Skeletal muscle satellite cell (primary cell): ENCODE measurements at regions not wholly inside any gene's neighbourhood (a gene's known extent, or its start where the extent isn't known, plus 50 kb on each side); places are given as distances from the start of the nearest gene placed in this dataset. TPM values are rescaled to one million over a fixed set of nuclear protein-coding genes. Genes with fewer than 3 reads are reported as not detected.

Source experiments
- small RNA-seq: library from RNA; depleted of rRNA; stranded (forward); fragments of <200 nt; gene quantifications from one replicate; pipeline ENCODE3, GENCODE V24; 2012

Small RNA genes lying in the stretch of these regions (small RNA-seq; reads per million reads assigned to genes)
- gene RN7SL680P: not detected
